Gastrocnemius medialis (tissue), 4 donors: ENCODE measurements at regions not wholly inside any gene's neighbourhood (a gene's known extent, or its start where the extent isn't known, plus 50 kb on each side); places are given as distances from the start of the nearest gene placed in this dataset.

Source experiments
- ATAC-seq, 2 donors: fragments of 150-250 bp; one replicate each; pipeline ENCODE4 v1.9.1; 2016
- DNase-seq, 2 donors: peaks; one replicate each; pipeline ENCODE4 v3.0.0-alpha.2; 2019
- H3K27ac ChIP-seq, 4 donors: fragments of 200-600 bp; sonication (generic); 1 replicate in 1 of 4; 2 replicates in 3 of 4; pipeline ENCODE4 v1.5.1; 2016 to 2018; ENCODE audit warnings: mild to moderate bottlenecking in 2 of 4, moderate library complexity in 1 of 4
- H3K27me3 ChIP-seq, 3 donors: fragments of 200-600 bp; sonication (generic) in 2 of 3; 1 replicate in 1 of 3; 2 replicates in 2 of 3; pipeline versions ENCODE4 v1.5.1 to v1.6.0; 2016 to 2019; ENCODE audit warnings: mild to moderate bottlenecking in 1 of 3, moderate library complexity in 1 of 3
- H3K36me3 ChIP-seq, 2 donors: fragments of 200-600 bp; sonication (generic) in 1 of 2; one replicate each; pipeline ENCODE4 v1.5.1; 2017 to 2018
- H3K4me1 ChIP-seq, 2 donors: fragments of 200-600 bp; sonication (generic) in 1 of 2; one replicate each; pipeline ENCODE4 v1.5.1; 2016 to 2017; ENCODE audit warnings: mild to moderate bottlenecking in 2 of 2
- H3K4me3 ChIP-seq, 4 donors: fragments of 200-600 bp; sonication (generic) in 3 of 4; 1 replicate in 1 of 4; 2 replicates in 3 of 4; pipeline ENCODE4 v1.5.1; 2016 to 2019; ENCODE audit warnings: mild to moderate bottlenecking in 2 of 4
- H3K9me3 ChIP-seq, 3 donors: fragments of 200-600 bp; sonication (generic) in 2 of 3; 1 replicate in 1 of 3; 2 replicates in 2 of 3; pipeline ENCODE4 v1.5.1; 2016 to 2019
- CTCF ChIP-seq, 5 experiments: fragments of 450-650 bp in 3 of 5; fragments of 200-600 bp in 2 of 5; sonication (generic) in 2 of 5; IDR thresholded peaks in 4 of 5; conservative IDR thresholded peaks in 1 of 5; 1 replicate in 4 of 5; 2 replicates in 1 of 5; pipeline ENCODE4 v1.5.1; 2016 to 2019; ENCODE audit warnings: antibody characterized with exemption in 5 of 5, mild to moderate bottlenecking in 3 of 5, moderate library complexity in 3 of 5
- POLR2A ChIP-seq, 2 donors: fragments of 450-650 bp; IDR thresholded peaks; one replicate each; pipeline ENCODE4 v1.6.1; 2017; ENCODE audit warnings: antibody characterized with exemption in 2 of 2, mild to moderate bottlenecking in 2 of 2, moderate library complexity in 2 of 2
- in situ Hi-C, 4 donors: fragments of 200-750 bp; cut with MboI; loops; one replicate each; pipeline versions ENCODE4 v1.15.0 to v1.8.0; 2017; ENCODE audit warnings: low sequenced_read_pairs in 4 of 4
- intact Hi-C: fragments of 100-400 bp; cut with DNase I; formaldehyde crosslinking; loops from one replicate; pipeline ENCODE4 v1.15.1; 2023; ENCODE audit warnings: low total_unique reads

GRCh38 chr11:92688416-92688815, 281.0 kb upstream of the MTNR1B start:
- intact Hi-C loops, result no loop called here
- H3K27me3 ChIP-seq, result no peaks in the 10 kb centered on the region
- in situ Hi-C loops, result no loop called here
- H3K9me3 ChIP-seq, result no peaks in the 10 kb centered on the region
- H3K36me3 ChIP-seq, result no peaks in the 10 kb centered on the region
- no peak overlapping the region for H3K4me3 ChIP-seq
- ATAC-seq, result no peak
- no peaks in the 10 kb centered on the region for H3K4me1 ChIP-seq
- no peak overlapping the region for H3K27ac ChIP-seq
- no peak for TF ChIP-seq CTCF (IDR thresholded peaks at IDR 0.05 in 4 of 5, conservative IDR thresholded peaks at IDR 0.05 in 1 of 5)
- TF ChIP-seq POLR2A (IDR thresholded peaks at IDR 0.05), result no peak
- DNase-seq, result no peak

GRCh38 chr11:92692826-92693546, 276.5 kb upstream of the MTNR1B start:
- no peak for TF ChIP-seq CTCF (IDR thresholded peaks at IDR 0.05 in 4 of 5, conservative IDR thresholded peaks at IDR 0.05 in 1 of 5)
- TF ChIP-seq POLR2A (IDR thresholded peaks at IDR 0.05), result no peak
- intact Hi-C loops (no loop called here), in situ Hi-C loops (no loop called here)
- Histone ChIP-seq H3K36me3 (no peaks in the 10 kb centered on the region), H3K27ac (no peak overlapping the region), H3K27me3 (no peaks in the 10 kb centered on the region), H3K4me1 (no peaks in the 10 kb centered on the region), H3K4me3 (no peak overlapping the region), H3K9me3 (no peaks in the 10 kb centered on the region)
- ATAC-seq (no peak), DNase-seq (no peak)

GRCh38 chr11:92696076-92696475, 273.4 kb upstream of the MTNR1B start:
- TF ChIP-seq CTCF (IDR thresholded peaks at IDR 0.05 in 4 of 5, conservative IDR thresholded peaks at IDR 0.05 in 1 of 5) (no peak), POLR2A (IDR thresholded peaks at IDR 0.05) (no peak)
- DNase-seq (no peak), ATAC-seq (no peak)
- Histone ChIP-seq H3K27ac (no peak overlapping the region), H3K36me3 (no peaks in the 10 kb centered on the region), H3K4me3 (no peak overlapping the region), H3K9me3 (no peaks in the 10 kb centered on the region), H3K4me1 (no peaks in the 10 kb centered on the region), H3K27me3 (no peaks in the 10 kb centered on the region)
- in situ Hi-C loops, result no loop called here
- intact Hi-C loops, result no loop called here

- DNase-seq, result no peak
- no peaks in the 10 kb centered on the region for H3K9me3 ChIP-seq
- no peaks in the 10 kb centered on the region for H3K27me3 ChIP-seq
- in situ Hi-C loops (no loop called here), intact Hi-C loops (no loop called here)
- H3K36me3 ChIP-seq, result no peaks in the 10 kb centered on the region
- H3K27ac ChIP-seq, result no peak overlapping the region
- TF ChIP-seq CTCF (IDR thresholded peaks at IDR 0.05 in 4 of 5, conservative IDR thresholded peaks at IDR 0.05 in 1 of 5) (no peak), POLR2A (IDR thresholded peaks at IDR 0.05) (no peak)
- no peak overlapping the region for H3K4me3 ChIP-seq
- no peaks in the 10 kb centered on the region for H3K4me1 ChIP-seq
- ATAC-seq, result no peak
These were observed 271.8 kb upstream of the MTNR1B start for GRCh38 chr11:92697461-92698312.
